ENCODE measurements at regions not wholly inside any gene's neighbourhood (a gene's known extent, or its start where the extent isn't known, plus 50 kb on each side); places are given as distances from the start of the nearest gene placed in this dataset.

DNA sequence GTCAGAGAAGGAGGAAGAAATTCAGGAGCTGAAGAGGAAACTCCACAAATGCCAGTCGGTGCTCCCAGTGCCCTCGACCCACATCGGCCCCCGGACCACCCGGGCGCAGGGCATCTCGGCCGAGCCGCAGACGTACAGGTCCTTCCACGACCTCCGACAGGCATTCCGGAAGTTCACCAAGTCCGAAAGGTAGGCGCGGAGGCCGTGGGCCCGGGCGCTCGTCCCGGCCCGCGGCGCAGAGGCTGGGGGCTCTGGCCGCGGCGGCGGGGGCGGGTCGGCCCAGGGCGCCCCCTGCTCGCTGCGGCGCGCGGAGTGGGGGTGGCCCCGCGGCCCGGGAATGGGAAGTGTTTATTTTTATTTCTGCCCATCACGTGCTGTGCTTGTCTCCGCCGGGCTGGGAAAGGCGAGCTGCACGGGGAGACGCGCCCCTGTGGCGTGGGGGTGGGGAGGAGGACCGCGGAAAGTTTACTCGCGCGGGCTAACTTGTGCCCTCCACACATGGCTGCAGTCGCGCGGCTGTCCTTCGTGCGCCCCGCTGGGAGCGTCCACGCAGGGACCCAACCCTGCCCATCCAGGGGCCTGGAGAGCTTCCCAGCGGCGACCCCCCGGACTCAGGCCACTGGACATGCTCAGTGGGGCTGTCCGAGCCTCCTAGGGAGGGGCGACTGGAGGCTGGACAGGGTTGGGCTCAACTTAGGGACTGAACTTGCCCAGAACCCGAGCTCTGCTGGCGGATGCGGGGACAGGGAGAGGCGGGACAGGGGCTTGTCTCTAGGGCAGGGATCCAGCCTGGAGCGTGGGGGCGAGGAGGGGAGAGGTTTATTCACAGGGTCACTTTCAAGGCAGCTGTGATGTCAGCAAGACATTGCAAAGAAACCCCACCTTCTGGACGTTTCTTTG is 82.6 kb upstream of the PRKG1 start:
- Histone ChIP-seq H3K4ac (ENCODE audit: low read depth, low read length) (no peak overlapping the region), H3K27me3 (ENCODE audit: insufficient read depth, low read length) (peaks cover 18% of the 10 kb centered on the region; the same call in 1 of the 2 replicates), H2AFZ (ENCODE audit: low read length) (no peak overlapping the region), H2BK12ac (ENCODE audit: insufficient read length, low read depth, low read length) (no peak overlapping the region), H4K5ac (ENCODE audit: insufficient read length, low read depth, low read length) (no peak overlapping the region), H3K79me2 (ENCODE audit: insufficient read depth, low read length) (no peaks in the 10 kb centered on the region), H3K18ac (ENCODE audit: insufficient read length, low read depth, low read length) (no peak overlapping the region), H2AK5ac (ENCODE audit: insufficient read length, low read length) (no peak overlapping the region), H3K27ac (ENCODE audit: insufficient read length, low read depth, low read length) (no peak overlapping the region), H3K23ac (ENCODE audit: insufficient read length, low read depth, low read length) (no peak overlapping the region), H2BK120ac (ENCODE audit: low read depth, low read length, poor library complexity, severe bottlenecking) (no peak overlapping the region), H2BK5ac (ENCODE audit: insufficient read length, low read length) (no peak overlapping the region), H2BK20ac (ENCODE audit: low read depth, low read length, poor library complexity, severe bottlenecking) (no peak overlapping the region), H3K56ac (ENCODE audit: insufficient read length, low read depth, low read length) (no peak overlapping the region), H4K20me1 (ENCODE audit: control insufficient read depth, insufficient read depth, insufficient read length) (no peaks in the 10 kb centered on the region), H3K79me1 (ENCODE audit: insufficient read depth, low read depth, low read length, poor library complexity, severe bottlenecking) (no peaks in the 10 kb centered on the region), H3K4me1 (ENCODE audit: insufficient read depth, low read length) (peaks cover 2% of the 10 kb centered on the region; the same call in 1 of the 2 replicates), H3K14ac (ENCODE audit: insufficient read depth, low read length) (no peak overlapping the region), H3K9ac (ENCODE audit: extremely low read depth, insufficient read length, low read length) (no peak overlapping the region), H3K9me3 (ENCODE audit: control insufficient read depth, low read depth, low read length) (no peaks in the 10 kb centered on the region), H4K91ac (ENCODE audit: insufficient read length, low read depth, low read length) (no peak overlapping the region), H2BK15ac (ENCODE audit: low read depth, low read length) (no peak overlapping the region), H3T11ph (ENCODE audit: low read length) (no peak overlapping the region), H3K4me2 (ENCODE audit: insufficient read depth, insufficient read length, low read length) (peak overlapping the region; percentile 66), H4K8ac (replicated peaks; ENCODE audit: insufficient read length, low read depth, low read length) (no peak overlapping the region), H3K23me2 (ENCODE audit: insufficient read length, low read depth, low read length, poor library complexity, severe bottlenecking) (peaks cover 17% of the 10 kb centered on the region)
- peak; percentile 43 for DNase-seq
- Mint-ChIP-seq H3K36me3 (ENCODE audit: insufficient read depth in 1 of 3, low read depth in 3 of 3) (no peaks in the 10 kb centered on the region), H3K4me3 (peak overlapping the region; percentile 80 to 90), H3K4me1 (peaks cover 8 to 16% of the 10 kb centered on the region in 2 experiments), H3K9me3 (no peaks in the 10 kb centered on the region), H3K27me3 (ENCODE audit: low read depth) (peaks cover 55% of the 10 kb centered on the region), H3K27ac (no peak overlapping the region)
- TF ChIP-seq, protein P1, sequence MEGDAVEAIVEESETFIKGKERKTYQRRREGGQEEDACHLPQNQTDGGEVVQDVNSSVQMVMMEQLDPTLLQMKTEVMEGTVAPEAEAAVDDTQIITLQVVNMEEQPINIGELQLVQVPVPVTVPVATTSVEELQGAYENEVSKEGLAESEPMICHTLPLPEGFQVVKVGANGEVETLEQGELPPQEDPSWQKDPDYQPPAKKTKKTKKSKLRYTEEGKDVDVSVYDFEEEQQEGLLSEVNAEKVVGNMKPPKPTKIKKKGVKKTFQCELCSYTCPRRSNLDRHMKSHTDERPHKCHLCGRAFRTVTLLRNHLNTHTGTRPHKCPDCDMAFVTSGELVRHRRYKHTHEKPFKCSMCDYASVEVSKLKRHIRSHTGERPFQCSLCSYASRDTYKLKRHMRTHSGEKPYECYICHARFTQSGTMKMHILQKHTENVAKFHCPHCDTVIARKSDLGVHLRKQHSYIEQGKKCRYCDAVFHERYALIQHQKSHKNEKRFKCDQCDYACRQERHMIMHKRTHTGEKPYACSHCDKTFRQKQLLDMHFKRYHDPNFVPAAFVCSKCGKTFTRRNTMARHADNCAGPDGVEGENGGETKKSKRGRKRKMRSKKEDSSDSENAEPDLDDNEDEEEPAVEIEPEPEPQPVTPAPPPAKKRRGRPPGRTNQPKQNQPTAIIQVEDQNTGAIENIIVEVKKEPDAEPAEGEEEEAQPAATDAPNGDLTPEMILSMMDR (conservative IDR thresholded peaks at IDR 0.05), result no peak
- no CpG with 5 or more reads among the region's 72 CpGs for WGBS (ENCODE audit: extremely low coverage, insufficient read length, low lambda C conversion rate)

All from H9 (cell line).